NOMO-1 treated with dmso at 0.1 percent for 144 hours (cell line): ENCODE measurements at regions not wholly inside any gene's neighbourhood (a gene's known extent, or its start where the extent isn't known, plus 50 kb on each side); places are given as distances from the start of the nearest gene placed in this dataset.

Source experiments
- DNase-seq: peaks from one replicate; lab custom pipeline; 2025; ENCODE audit not compliant: unreplicated experiment; lab: John Stamatoyannopoulos, UW

DNA sequence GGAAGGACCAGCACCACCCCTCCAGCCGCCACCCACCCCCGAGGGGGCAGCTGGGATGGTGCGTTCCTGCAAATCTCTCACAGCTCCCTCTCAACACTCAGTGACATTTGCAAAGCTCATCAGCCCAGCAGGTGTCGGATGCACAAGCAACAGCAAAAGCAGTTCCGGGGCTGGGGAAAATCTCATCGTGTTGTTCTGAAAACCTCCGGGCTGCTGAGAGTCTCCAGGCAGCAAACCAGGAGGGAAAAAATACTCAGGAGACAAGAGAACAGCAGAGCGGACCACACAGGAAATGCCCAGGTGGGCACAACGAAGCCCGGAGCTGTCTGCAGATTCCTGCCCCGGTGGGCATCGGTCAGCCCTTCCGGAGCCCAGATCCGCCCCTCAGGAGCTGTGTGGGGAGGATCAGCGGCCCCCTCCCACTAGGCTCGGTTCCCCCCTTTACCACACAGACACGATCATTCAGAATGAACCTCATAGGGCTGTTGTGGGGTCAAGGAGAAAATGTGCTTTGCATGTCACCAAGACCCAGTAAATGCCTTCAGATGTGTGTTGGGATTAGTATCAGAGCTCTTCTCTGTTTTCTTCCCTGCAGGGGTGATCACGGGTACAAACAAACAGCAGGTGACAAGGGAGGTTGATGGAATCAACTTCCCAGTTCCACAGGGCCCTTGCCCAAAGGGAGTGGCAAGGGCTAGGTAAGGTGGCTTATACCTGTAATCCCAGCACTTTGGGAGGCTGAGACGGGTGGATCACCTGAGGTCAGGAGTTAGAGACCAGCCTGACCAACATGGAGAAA is 127.0 kb upstream of the TIAM1 start:
- no peak for DNase-seq

DNA sequence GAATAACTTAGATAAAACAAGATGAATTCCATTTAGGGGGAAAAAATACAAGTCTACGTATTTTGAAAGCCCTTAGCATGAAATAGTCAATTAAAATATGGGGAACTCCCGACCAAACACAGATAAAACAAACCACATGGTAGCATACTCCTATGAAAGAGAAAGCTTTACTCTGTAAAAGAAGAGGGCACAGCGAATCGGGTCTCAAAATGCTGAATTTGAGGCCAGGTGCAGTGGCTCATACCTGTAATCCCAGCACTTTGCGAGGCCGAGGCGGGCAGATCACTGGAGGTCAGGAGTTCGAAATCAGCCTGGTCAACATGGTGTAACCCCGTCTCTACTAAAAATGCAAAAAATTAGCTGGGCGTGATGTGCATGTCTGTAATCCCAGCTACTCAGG is 116.9 kb upstream of the TIAM1 start:
- DNase-seq = no peak

DNA sequence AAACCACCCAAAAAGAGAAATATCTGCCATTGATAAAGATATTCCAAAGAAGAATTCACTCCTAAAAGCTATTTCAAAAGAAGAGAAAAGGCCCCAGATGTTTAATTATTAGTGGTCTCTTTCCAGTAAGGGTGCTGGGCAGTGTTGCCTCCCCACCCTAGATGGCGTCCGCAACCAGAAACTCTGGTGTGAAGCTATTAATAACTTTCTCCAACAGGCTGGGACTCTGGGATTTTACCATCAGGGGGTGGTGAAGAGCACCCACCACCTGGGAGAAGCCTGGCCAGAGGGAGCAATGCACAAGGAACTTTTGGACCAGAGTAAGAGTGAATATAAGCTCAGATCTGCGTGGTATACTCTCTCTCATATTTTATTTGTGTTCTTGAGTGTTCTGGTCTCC is 115.4 kb upstream of the TIAM1 start:
- DNase-seq = no peak

DNA sequence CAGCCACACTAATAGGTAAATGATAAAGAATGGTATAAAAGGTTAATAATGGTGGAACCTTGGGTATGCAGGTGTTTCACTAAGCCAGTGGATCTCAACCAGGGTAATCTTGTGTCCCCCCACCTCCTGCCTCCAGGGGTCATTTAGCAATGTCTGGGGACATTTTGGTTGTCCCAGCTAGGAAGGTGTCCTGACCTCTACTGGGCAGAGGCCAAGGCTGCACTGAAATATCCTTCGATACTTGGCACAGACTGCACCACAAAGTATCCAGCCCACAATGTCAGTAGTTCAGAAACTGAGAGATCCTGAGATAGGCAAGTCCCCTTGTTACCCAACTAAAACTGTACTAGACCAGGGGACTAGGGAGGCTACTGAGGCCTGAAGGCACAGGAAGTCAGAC is 113.6 kb upstream of the TIAM1 start:
- DNase-seq = no peak

DNA sequence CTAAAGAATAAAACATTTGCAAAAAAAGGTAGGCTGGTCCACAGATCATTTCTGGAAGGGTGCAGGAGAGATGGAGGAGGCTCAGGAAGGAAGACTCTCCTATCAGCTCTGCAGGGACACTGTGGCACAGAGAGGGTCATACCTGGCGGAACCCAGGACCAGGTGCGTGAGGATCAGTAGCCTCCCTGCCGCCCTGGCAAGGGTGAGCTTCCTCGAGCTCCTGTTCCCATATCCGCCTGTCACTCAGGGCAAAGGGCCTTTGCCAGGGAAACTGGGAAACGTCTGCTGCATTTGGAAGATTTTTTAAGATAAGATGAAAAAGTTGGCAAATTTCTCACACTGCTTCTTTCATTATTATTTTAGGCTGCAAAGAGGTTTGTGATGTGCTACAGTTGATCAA is 112.1 kb upstream of the TIAM1 start:
- DNase-seq = no peak

DNA sequence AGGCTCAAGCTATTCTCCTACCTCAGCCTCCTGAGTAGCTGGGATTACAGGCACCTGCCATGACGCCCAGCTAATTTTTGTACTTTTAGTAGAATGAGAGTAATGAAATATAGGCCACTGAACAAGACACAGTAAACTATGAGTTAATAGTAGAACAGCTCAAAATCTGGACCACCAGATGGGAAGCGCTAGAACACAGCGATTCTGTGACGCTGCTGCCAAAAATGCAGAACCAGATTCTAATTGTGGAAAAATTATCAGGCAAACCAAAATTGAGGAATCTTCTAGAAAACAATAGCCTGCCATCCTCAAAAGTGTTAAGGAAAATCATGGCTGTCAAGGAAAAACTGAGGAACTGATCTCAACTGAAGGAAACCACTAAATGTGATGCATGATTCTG is 111.4 kb upstream of the TIAM1 start:
- no peak for DNase-seq

DNA sequence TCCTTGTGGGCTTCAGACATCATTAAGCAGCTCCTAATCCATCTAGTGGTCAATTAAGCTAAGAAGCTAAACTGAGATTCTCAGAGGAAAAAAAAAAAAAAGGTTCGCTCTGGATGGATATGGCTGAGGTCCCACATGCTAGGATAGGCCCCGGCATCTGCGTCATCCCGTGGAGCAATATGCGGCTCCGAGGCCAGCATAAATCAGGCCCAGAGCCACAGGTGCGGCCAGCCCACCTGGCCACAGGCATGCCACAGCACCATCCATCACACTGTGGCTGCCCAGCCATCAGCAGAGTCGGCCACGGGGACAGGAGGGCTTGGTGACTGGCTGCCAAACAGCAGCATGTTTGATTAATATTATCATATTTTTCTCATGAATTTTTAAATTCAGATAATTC is 106.9 kb upstream of the TIAM1 start:
- no peak for DNase-seq

DNA sequence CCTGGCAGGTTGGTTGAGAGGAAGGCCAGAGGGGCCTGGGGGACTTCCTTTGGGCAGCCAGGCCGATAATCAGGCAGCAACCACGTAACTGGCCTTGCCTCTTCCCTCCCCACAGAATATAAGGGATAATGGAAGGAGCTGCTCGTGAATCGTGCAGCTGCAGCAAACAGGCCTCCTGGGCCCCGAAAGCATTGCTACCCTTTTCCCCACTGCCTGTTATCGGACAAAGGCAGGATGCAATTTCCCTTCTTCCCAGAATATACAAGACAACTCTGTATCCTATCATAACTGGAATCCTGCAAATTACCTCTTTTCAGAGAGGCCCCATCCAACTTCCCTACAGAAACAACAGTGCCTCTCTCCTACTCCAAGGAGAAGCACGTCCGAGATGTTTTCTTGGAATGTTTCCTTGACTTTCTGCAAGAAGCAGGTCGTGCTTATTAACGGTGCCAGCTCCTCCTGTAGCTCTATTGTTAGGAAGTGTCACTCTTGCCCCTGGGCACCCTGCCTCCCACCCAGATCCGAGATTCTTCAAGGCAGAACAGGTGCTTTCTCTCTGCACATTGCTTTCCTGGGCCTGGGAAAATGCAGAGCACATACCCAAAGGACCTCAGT is 106.0 kb upstream of the TIAM1 start:
- no peak for DNase-seq

DNA sequence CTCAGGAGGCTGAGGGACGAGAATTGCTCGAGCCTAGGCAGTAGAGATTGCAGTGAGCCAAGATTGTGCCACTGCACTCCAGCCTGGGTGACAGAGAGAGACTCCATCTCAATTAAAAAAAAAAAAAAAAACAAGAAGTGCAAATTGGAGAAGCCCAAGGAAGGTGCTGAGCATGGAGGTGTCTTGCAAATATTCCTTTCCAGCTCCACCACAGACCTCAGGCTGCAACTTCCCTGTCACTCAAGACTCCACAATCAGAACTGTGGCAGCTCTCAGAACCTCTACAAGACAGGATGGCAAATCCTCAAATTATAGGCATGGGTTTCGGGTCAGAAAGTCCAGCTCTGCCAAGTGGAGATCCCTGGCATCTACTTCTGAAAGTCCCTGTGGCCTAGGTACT is 104.4 kb upstream of the TIAM1 start:
- DNase-seq = peak; percentile 21

DNA sequence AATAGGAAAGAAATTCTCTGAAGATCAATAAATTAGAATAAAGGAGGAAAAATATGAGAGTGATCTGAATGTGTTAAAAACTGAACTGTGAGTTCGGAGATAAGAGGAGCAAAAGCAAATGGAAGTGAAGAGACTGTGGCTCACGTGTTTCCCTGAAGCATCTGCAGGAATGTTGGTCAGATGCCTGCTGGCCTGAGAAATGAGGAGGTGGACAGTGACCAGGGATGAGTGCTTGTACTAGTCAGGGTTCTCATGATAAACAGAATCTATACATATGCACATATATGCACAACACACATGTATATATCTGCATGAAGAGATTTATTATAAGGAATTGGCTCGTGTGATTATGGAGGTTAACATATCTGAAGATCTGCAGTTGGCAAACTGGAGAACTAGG is 103.4 kb upstream of the TIAM1 start:
- no peak for DNase-seq

DNA sequence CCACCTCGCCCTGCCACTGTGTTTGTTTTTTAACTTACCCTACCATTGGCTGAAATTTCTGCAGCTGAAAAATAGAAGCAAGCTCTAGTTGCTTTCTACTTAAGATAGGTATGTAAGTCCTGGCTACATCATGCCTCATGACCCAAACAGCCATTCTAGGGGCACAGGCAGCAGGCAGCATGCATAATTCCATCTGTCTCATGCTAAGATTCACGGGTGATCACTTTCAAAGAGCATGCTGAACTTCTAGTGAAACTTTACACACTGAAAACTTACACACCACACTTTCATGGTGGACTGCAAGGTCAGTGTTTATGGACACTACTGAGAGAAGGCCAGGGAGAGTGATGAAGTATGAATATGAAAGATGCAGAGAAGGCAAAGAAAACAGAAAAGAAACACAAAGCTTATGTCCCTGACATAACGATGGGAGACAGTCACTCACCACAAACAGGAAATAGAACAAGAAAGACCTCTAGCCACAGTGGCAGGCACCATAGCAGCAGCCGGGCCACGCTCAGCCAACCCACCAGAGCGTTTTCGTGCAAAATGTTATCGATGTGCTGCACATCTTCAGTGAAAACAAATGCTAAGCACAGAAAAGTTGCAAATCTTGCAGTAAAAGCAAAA is 102.3 kb upstream of the TIAM1 start:
- DNase-seq = peak; percentile 41

DNA sequence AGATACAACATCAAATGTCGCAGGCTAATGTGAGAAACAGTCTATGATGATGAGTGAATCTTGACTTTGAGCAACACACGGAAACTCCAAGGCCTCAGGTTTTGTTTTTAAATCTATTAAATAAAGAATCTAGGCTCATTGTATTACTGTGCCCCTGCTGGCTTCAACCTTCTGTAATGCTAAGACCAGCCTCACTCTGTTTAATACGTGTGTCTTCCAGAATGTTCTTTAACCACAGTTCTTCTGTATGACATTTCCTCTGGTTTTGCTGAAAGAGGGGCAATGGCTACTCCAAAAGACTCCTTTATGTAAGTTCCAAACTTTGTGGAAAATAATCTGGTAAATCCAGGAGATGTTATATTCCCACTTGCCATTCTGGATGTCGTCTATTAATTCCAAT is 101.1 kb upstream of the TIAM1 start:
- no peak for DNase-seq

DNA sequence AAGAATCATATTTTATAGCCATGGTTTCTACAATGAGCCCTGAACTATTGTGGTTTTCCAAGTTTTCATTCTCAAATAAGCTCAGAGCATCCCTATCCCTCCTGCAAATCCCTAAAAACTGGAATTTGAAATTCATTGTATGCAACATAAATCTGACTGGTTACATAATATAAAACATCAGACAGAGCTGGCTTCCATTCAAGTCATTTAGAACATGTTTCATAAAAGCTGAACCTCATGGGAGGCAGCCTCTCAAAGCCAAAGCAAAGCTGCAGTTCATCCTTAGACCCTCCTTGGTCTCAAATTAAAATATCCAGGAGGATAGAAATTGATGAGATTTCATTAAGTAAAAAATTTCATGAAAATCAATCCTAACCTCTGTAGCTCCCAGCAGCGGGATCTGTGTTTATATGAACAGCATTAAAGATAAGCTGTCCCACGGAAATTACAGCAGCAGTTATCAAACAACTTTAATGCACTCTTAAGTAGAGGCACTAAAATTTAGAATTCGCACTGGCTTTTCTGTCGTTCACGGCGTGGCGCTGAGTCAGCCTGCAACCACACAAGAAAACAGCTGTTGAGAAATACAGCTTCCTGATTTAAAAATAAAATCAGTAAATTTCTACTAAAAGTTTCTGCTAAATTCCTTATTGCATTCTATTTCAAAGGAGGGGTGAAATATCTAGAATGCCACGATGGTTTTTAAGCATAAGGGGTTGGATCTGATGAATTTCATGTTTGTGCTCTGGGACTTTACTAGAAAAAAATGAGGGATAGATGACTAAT is 99.9 kb upstream of the TIAM1 start:
- DNase-seq = peak; percentile 22

DNA sequence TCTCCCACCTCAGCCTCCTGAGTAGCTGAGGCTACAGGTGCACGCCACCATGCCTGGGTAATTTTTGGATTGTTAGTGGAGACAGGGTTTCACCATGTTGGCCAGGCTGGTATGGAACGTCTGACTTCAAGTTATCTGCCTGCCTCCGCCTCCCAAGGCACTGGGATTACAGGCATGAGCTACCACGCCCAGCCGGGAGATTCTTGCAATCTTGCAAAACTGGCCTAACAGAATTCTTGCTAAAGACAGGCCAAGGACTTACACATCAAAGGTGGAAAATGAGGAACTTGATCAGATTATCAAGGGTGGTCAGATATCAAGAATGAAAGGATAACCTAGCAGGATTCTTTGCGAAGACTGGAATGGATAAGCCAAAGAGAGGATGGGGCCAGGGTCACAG is 98.3 kb upstream of the TIAM1 start:
- no peak for DNase-seq

DNA sequence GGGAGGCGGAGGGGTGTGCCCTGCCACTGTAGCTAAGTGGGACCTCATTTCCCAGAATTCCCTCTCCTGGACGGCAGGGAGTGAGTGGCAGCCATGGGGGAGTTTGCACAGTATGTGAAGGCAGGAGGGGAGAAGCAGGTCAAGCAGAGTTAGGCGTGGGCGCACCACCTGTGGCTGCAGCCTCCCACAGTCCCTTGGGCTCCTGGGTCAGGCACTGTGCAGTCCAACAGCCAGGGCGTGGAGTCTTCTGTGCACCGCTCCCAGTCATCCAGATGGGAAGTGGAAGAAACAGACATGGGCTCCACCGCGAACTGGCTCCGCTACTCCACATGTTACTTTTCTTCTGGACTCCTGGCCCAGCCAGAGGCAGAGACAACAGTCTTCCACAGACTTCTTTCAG is 85.4 kb upstream of the TIAM1 start:
- DNase-seq = no peak

DNA sequence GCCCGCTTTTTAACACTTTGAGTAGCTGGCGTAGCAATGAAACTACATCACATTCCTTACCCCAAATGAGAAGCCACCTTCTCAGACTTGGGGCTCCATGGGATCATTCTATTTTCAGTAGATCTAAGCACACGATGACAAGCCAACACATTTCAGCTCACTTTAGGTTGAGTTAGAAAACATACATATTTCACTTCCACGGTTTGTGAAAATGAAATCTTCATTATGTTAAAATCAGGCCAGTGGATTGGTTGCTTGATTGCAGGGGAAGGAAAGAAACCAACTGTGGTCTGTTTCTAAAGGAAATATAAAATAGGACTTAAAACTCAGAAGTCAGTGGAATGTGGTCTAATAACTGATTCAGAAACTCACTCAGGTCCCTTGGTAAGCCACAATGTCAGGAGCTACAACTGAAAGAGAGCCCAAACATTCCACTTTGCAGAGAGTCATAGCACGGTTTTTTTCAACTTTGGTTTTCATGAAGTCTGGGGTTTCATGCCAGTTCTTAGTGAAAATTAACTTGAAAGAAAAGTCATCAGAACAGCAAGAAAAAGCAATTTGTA is 82.3 kb upstream of the TIAM1 start:
- no peak for DNase-seq

DNA sequence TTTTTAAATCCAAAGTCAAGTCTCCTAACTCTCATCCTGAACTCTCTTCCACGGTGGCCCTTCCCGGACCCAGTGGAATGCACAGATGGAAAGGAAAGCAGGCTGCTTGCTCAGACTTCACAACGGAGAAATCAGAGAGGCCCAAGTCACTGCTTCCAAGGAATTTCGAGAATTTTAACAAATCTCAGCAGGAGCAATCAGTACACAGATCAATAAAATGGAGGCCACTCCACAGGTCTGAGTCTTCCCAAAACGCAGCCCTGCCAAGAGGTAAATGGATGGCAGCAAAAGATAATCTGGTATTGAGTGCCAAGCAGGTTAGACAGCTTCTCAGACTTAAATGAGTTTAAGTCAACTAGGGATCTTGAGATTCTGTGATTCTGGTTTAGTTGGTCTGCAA is 81.1 kb upstream of the TIAM1 start:
- no peak for DNase-seq

DNA sequence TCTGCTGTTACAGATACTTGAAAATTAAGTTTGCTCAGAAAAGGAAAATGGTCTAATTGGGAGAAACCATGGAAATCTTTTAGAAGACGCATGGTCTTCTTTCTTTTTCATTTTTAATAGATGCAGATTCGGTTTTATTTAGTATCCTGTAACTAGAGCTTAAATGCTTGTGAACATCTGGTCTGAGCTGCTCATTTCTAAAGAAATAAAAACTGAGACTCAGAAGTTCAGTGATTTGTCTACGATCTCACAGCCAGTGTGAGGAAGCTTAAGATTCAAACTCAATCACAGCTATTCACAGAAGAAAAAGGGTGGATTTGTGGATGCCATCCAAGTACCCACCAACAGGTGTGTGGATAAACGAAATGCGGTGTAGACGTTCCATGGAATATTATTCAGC is 80.0 kb upstream of the TIAM1 start:
- DNase-seq = no peak

DNA sequence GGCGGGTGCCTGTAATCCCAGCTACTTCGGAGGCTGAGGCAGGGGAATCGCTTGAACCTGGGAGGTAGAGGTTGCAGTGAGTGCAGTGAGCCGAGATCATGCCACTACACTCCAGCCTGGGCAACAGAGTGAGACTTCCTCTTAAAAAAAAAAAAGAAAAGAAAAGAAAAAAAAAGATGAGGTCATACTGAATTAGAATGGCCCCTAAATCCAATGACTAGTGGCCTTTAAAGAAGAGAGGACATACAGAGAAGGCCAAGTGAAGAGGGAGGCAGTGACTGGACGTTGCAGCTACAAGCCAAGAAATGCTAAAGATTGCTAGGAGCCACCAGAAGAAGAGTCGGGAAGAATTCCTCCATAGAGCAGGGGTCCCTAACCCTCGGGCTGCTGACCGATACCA is 76.9 kb upstream of the TIAM1 start:
- DNase-seq = no peak

DNA sequence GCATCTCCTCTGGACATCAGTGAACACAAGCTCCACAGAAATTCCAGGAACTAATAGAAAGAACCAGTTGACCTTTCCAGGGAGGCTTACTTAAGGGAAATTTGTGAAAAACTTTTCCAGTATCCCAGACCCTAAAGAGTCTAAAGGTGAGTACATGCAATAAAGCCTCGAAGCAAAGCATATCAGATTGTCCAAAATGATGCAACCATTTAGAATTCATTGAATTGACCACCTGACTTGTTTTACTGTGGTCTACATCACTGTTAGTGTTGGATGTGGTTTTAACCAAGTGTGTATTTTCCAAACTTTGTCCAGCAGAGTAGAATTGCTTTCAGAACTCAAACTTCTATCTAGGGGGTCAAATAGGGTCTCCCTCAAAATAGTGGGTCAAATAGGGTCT is 76.3 kb upstream of the TIAM1 start:
- DNase-seq = no peak

DNA sequence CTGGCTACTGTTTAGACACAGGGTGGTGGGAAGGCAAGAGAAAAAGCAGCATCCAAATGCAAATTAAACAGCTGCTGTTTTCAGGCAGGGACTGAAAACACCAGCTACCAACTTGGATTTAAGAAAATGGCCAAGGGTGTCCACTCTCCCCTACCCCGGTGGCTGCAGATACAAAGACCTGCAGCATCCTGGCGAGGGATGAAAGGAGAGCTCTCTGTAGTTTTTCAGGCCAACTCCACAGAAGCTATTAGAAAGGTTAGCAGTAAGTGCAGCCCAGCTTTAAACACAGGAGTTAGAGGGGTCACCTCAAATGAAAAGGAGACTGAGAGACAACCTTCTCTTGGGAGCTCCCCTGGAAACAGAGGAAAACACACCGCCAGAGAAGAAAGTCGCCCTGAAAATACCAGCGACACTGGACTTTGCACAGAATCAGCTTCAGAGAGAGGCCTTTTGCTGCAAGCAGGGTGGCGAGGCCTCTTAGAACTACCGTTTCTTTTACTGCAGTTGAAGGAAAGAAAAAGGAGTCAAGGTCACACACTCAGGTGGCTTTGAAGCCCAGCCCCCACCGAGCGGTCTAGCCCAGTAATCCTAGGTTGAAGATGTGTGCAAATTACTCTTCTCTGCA is 74.4 kb upstream of the TIAM1 start:
- no peak for DNase-seq
